GM06990 (cell line): ENCODE measurements at regions not wholly inside any gene's neighbourhood (a gene's known extent, or its start where the extent isn't known, plus 50 kb on each side); places are given as distances from the start of the nearest gene placed in this dataset.

ENCODE experiments used
- DNase-seq: peaks from one replicate; pipeline ENCODE4 v3.0.0-alpha.2; 2011; ENCODE audit not compliant: insufficient read length; ENCODE audit errors: extremely low read depth
- H3K27me3 ChIP-seq: replicated peaks from 2 replicates; pipeline ENCODE4 v1.6.0; 2011; ENCODE audit warnings: low read length; ENCODE audit not compliant: control insufficient read depth, insufficient read depth
- H3K36me3 ChIP-seq: 2 replicates; pipeline ENCODE4 v1.5.1; 2011; ENCODE audit warnings: low read length; ENCODE audit not compliant: control insufficient read depth, insufficient read depth
- H3K4me3 ChIP-seq: replicated peaks from 2 replicates; pipeline ENCODE4 v1.5.1; 2011; ENCODE audit warnings: low read depth, mild to moderate bottlenecking, control low read depth, low read length
- TF ChIP-seq, protein P1 (sequence below): IDR thresholded peaks from 2 replicates; pipeline ENCODE4 v1.5.1; 2011; ENCODE audit warnings: low read length, control low read depth, mild to moderate bottlenecking, inconsistent platforms; ENCODE audit not compliant: insufficient read depth, poor library complexity, severe bottlenecking

DNA sequence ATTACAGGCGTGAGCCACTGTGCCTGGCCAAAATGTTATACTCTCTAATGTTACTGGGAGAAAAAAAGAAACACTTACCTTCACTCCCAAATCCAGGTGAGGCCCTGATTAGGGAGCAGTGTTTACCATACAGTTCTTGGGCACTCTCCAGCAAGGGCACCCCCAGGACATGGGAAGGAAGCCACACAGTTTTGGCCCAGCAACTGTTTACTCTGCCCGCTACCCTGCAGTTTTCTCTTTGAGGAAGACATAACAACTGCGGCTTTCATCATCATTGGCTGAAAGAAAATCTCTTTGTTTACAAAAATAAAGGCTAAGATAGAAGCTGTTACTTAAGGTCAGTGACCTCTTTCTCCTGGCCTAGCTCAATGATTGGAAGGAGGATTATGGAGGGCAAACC is 145.5 kb upstream of the DUSP21 start:
- no peak overlapping the region for H3K4me3 ChIP-seq
- TF ChIP-seq, protein P1, sequence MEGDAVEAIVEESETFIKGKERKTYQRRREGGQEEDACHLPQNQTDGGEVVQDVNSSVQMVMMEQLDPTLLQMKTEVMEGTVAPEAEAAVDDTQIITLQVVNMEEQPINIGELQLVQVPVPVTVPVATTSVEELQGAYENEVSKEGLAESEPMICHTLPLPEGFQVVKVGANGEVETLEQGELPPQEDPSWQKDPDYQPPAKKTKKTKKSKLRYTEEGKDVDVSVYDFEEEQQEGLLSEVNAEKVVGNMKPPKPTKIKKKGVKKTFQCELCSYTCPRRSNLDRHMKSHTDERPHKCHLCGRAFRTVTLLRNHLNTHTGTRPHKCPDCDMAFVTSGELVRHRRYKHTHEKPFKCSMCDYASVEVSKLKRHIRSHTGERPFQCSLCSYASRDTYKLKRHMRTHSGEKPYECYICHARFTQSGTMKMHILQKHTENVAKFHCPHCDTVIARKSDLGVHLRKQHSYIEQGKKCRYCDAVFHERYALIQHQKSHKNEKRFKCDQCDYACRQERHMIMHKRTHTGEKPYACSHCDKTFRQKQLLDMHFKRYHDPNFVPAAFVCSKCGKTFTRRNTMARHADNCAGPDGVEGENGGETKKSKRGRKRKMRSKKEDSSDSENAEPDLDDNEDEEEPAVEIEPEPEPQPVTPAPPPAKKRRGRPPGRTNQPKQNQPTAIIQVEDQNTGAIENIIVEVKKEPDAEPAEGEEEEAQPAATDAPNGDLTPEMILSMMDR = no peak
- no peaks in the 10 kb centered on the region for H3K27me3 ChIP-seq
- DNase-seq = no peak
- H3K36me3 ChIP-seq = no peaks in the 10 kb centered on the region

DNA sequence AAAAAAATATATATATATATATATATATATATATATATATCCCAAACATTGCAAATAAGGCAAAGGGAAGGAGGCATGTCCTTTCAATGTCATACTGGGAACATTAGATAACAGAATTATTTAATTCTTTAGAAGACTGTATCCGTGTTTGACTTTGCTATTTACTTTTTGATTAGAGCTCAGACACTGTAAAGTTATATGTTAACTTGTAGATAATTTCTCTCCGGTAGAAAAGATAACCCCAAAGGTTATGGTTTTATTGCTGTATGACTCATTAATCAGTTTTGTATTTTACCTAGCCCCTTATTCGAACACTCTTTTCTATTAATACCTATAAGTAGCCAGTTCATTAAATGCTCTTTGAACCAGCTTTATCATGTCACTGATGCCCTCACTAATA is 150.6 kb upstream of the DUSP21 start:
- H3K36me3 ChIP-seq = no peaks in the 10 kb centered on the region
- no peak overlapping the region for H3K4me3 ChIP-seq
- H3K27me3 ChIP-seq = no peaks in the 10 kb centered on the region
- no peak for DNase-seq
- TF ChIP-seq, protein P1 = no peak

DNA sequence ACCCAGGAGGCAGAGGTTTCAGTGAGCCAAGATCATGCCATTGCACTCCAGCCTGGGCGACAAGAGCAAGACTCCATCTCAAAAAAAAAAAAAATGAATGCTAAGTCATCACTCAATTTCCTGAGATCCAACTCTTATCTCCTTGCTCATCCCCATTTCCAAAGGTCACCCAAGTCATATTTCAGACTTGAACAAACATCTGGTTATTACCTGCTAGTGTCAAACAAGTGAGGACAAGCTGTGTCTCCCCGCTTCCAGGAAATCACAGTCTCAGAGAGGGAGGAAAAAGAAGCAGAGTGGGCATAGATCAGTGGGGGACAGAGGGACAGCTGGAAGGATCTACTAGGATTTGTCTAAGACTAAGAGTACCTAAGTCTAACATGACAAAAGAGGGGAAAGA is 147.5 kb upstream of the FUNDC1 start:
- DNase-seq = no peak
- TF ChIP-seq, protein P1 = no peak

DNA sequence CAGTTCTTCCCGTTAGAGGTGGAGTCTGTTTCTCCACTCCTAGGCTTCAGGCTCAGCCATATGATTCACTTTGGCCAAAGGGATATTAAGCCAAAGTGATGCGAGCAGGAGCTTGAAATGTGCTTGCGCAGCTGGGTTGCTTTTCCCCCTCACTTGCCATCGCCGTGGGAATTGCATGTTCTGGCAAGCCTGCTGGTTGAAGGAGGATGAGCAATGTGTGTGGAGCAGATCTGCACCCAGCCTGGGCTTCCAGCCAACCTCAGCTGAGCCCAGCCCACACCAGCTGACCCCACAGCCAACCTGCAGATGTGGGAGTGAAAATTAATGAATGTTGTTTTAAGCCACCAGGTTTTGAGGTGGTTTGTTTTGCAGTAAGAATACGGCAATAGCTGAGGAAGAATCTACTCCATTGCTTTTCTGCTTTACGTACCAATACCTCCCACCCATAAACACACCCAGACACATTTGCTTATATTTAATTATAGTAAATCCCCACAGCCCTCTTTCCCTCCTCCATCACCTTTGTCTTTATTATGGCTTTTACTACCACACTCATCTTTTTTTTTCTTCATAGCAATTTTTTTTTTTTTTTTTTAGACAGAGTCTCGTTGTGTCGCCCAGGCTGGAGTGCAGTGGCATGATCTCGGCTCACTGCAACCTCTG is 132.8 kb upstream of the FUNDC1 start:
- no peak for DNase-seq

More for the DNA sequence above, 147.5 kb upstream of the FUNDC1 start:
- Histone ChIP-seq H3K36me3 (no peaks in the 10 kb centered on the region), H3K4me3 (no peak overlapping the region), H3K27me3 (no peaks in the 10 kb centered on the region; the same call in 1 of the 2 replicates)

DNA sequence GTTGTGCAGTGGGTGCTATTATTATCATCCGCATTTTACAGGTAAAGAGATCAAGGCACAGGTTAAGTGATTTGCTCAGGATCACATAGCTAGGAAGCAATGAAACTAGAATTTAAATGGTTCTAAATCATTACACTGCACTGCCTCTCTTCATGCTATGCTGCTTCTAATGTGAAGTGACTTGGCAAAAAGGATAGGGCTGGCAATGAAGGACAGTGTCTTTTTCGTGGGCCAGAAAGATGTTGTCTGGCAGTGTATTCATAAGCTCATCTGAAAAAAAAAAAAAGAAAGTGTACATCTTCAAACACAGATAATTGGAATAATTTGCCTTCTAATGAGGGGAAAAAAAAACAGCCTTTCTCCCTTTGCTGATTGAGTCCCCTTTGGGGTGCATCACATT is 132.2 kb upstream of the FUNDC1 start:
- no peak for DNase-seq
- TF ChIP-seq, protein P1 = no peak
- Histone ChIP-seq H3K36me3 (no peaks in the 10 kb centered on the region), H3K4me3 (no peak overlapping the region), H3K27me3 (no peaks in the 10 kb centered on the region)

More for the DNA sequence above, 132.8 kb upstream of the FUNDC1 start:
- H3K27me3 ChIP-seq = no peaks in the 10 kb centered on the region
- TF ChIP-seq, protein P1 = no peak
- H3K4me3 ChIP-seq = no peak overlapping the region
- H3K36me3 ChIP-seq = no peaks in the 10 kb centered on the region

DNA sequence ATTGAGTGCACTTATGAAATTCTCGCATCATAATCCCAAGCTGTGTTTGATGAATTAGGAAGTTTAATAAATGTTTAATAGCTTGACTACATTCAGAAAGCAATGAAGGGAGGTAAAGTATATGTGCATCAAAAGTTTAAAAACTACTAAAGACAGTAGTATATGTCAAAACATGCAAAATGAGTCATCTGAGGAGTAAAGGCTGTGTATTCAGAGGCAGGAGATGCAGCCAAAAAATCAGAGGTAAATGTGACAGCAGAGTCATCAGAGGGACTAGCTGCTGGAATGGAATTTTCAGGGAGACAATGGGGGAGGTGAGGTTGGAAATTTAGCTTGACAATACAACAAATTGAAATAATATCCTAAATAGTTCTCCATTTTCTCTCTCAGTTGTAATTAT is 127.0 kb upstream of the FUNDC1 start:
- no peak for DNase-seq
- Histone ChIP-seq H3K27me3 (no peaks in the 10 kb centered on the region), H3K36me3 (no peaks in the 10 kb centered on the region), H3K4me3 (no peak overlapping the region)
- TF ChIP-seq, protein P1 = no peak
